ENCODE measurements at regions not wholly inside any gene's neighbourhood (a gene's known extent, or its start where the extent isn't known, plus 50 kb on each side); places are given as distances from the start of the nearest gene placed in this dataset.

DNA sequence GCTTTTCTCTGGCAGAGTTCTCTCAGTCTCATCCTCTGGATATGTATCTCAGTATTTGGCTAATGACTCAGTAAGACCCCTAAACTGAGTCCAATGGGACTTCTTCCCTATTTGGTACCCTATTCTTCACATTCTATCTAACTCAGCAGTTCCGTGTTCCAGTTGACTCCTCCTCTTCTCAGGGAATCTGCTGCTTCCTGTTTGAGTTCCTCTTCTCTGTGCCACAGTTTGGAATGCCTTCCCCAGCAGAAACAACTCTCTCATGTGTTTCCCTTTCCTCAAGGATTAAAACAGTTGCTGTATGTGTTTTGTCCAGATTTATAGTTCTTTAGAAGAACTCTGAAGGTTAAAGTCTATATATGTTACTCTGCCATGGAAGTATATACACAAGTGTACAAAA lies 344.0 kb upstream of the RARB start:
- H3K4me3 ChIP-seq (ENCODE audit: low read depth, low read length), result no peak overlapping the region
- no peak for TF ChIP-seq CTCF (IDR thresholded peaks at IDR 0.05; ENCODE audit: borderline replicate concordance, insufficient read depth, low read depth, low read length)

- no peak for TF ChIP-seq CTCF (IDR thresholded peaks at IDR 0.05; ENCODE audit: borderline replicate concordance, insufficient read depth, low read depth, low read length)
- no peak overlapping the region for H3K4me3 ChIP-seq (ENCODE audit: low read depth, low read length)
These were observed 341.3 kb upstream of the RARB start for GRCh38 chr3:25086721-25087120.

- no peak overlapping the region for H3K4me3 ChIP-seq (ENCODE audit: low read depth, low read length)
- TF ChIP-seq CTCF (IDR thresholded peaks at IDR 0.05; ENCODE audit: borderline replicate concordance, insufficient read depth, low read depth, low read length), result no peak
These were observed 339.8 kb upstream of the RARB start for GRCh38 chr3:25088284-25088683.

DNA sequence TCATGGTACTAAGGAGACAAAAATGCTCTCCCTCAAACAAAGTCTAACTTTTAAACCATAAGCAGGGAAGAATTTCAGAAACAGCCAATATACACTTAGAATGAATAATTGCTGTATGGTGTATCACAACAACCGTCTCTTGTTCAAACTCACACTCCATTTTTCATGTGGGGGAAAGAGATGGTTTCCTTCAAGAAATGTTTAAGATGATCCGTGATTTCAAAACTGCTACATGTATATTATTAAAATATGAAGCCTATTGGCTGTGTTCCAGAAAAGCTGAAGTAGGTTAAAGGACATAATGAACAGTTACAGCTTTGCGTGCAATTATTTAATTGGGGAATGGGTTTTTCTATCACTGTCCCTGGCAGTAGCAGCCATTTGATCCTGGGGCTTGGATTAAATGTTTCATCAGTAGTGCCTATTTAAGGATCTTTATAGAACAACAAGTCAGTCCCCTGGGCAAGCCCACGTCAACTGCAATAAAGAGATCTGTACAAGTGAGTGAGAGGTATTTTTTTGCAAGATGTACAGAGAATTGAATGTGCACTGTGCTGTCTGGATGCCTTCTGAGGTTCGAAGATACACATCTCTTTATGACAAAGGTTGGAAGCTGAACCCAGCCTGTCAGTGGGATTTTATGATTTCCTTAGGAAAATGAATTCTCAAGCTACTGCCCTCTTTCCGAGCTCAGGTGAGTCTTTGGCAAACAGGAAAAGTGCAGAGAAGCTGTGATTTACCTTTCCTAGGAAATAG lies 337.2 kb upstream of the RARB start:
- no peak for TF ChIP-seq CTCF (IDR thresholded peaks at IDR 0.05; ENCODE audit: borderline replicate concordance, insufficient read depth, low read depth, low read length)
- H3K4me3 ChIP-seq (ENCODE audit: low read depth, low read length), result no peak overlapping the region

DNA sequence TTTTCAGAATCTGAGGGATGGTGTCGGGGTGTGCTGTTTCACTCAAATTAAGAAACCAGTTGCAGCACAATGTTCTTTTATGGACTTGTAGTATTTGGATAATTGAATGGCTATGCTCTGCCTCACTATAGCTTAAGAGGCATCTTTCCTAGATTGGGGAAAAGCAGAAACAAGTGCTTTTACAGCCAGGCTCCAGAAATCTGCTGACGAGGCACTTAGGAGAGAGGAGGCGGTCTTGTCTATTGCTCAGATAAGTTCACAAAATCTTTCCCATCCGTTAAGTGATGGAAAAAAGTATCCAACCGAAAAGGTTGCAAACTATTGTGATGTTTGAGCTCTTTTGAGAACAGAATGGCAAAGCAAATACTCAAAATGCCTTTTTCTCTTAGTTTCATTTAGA lies 336.1 kb upstream of the RARB start:
- H3K4me3 ChIP-seq (ENCODE audit: low read depth, low read length), result no peak overlapping the region
- no peak for TF ChIP-seq CTCF (IDR thresholded peaks at IDR 0.05; ENCODE audit: borderline replicate concordance, insufficient read depth, low read depth, low read length)

DNA sequence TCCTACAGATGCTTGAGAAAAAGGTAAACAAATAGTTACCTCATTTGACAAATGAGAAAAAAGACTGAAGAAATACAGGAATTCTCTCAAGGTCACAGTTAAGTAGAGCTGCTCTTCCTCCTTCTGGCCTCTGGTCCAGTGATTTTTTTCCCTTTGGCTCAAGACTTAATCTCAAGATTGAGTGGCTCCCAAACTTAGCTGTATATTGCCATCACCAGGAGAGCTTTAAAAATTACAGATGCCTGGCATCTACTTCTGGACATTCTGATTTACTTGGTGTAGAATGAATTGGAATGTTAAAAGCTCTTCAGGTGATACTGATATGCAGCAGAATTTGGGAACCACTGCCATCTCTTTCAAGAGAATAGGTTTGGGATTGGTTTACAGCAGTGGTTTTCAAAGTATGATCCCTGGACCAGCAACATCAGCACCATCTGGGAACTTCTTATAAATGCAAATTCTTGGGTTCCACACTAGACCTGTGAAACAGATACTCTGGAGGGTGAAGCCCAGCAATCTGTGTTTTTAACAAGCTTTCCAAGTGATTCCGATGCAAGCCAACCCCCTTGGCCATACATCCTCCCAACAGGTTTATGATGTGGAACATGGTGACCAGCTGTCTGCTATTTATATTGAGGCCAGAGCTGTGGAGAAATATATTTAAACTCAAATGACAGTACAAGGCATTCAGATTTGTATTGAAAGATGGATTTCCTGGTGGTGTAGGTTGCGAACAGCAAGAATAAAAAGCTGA lies 333.0 kb upstream of the RARB start:
- no peak for TF ChIP-seq CTCF (IDR thresholded peaks at IDR 0.05; ENCODE audit: borderline replicate concordance, insufficient read depth, low read depth, low read length)
- no peak overlapping the region for H3K4me3 ChIP-seq (ENCODE audit: low read depth, low read length)

- no peak overlapping the region for H3K4me3 ChIP-seq (ENCODE audit: low read depth, low read length)
- TF ChIP-seq CTCF (IDR thresholded peaks at IDR 0.05; ENCODE audit: borderline replicate concordance, insufficient read depth, low read depth, low read length), result no peak
These were observed 331.5 kb upstream of the RARB start for GRCh38 chr3:25096536-25096935.
